ENCODE measurements at regions not wholly inside any gene's neighbourhood (a gene's known extent, or its start where the extent isn't known, plus 50 kb on each side); places are given as distances from the start of the nearest gene placed in this dataset.

DNA sequence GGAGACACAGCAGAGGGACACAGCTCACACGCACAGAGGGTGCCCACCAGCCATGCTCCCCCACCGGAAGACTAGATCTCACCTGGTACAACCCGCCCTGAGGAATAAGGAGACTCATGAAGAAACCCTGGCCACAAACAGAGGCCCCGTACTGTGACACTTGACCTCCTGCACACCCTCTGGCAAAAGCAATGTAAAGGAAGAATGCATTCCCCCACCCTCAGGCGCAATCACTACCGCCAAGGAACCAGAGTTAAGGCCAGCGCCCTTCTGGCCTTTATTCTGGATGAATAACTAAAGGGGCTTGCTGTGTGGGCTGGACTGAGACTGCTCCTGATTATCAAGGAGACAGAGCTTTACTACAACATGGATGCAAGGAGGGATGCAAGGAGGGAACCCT is 509.2 kb upstream of the SPHKAP start:
- no peak overlapping the region for H3K27ac ChIP-seq (ENCODE audit: low read length)
- H3K36me3 ChIP-seq (ENCODE audit: control insufficient read depth, insufficient read depth, low read length), result no peaks in the 10 kb centered on the region
- H3K4me3 ChIP-seq (ENCODE audit: low read length), result no peak overlapping the region
- H3K4me1 ChIP-seq (ENCODE audit: control insufficient read depth, insufficient read depth, low read length), result no peaks in the 10 kb centered on the region
- H3K27me3 ChIP-seq (ENCODE audit: control insufficient read depth, insufficient read depth, low read length), result no peaks in the 10 kb centered on the region
- H3K9me3 ChIP-seq (ENCODE audit: control insufficient read depth, low read depth, low read length), result no peaks in the 10 kb centered on the region
- WGBS (ENCODE audit: insufficient coverage, low lambda C conversion rate), result no CpG with 5 or more reads among the region's 7 CpGs
- DNase-seq, result no peak

DNA sequence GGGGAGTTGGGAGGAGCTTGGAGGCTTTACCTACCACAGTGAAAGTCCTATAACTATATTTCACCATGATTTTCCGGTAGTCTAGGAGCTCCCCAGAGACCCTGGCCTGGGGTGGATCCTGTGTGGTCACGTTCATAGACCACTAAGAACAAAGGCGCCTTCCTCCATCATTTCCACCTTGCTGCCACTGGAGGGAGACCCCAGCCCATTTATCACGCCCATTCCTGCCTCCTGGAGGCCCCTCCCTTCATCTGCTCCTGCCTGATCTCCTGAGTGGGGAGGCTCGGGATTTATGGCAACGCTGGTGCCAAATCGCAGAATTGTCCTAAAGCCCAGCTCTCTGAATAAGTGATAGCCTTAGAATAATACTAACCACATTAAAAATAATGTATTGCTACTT is 507.6 kb upstream of the SPHKAP start:
- Histone ChIP-seq H3K27me3 (ENCODE audit: control insufficient read depth, insufficient read depth, low read length) (no peaks in the 10 kb centered on the region), H3K4me1 (ENCODE audit: control insufficient read depth, insufficient read depth, low read length) (no peaks in the 10 kb centered on the region), H3K27ac (ENCODE audit: low read length) (no peak overlapping the region), H3K9me3 (ENCODE audit: control insufficient read depth, low read depth, low read length) (no peaks in the 10 kb centered on the region), H3K36me3 (ENCODE audit: control insufficient read depth, insufficient read depth, low read length) (no peaks in the 10 kb centered on the region), H3K4me3 (ENCODE audit: low read length) (no peak overlapping the region)
- DNase-seq, result peak in 1 of 2 donors; percentile 13
- no CpG with 5 or more reads among the region's 7 CpGs for WGBS (ENCODE audit: insufficient coverage, low lambda C conversion rate)

DNA sequence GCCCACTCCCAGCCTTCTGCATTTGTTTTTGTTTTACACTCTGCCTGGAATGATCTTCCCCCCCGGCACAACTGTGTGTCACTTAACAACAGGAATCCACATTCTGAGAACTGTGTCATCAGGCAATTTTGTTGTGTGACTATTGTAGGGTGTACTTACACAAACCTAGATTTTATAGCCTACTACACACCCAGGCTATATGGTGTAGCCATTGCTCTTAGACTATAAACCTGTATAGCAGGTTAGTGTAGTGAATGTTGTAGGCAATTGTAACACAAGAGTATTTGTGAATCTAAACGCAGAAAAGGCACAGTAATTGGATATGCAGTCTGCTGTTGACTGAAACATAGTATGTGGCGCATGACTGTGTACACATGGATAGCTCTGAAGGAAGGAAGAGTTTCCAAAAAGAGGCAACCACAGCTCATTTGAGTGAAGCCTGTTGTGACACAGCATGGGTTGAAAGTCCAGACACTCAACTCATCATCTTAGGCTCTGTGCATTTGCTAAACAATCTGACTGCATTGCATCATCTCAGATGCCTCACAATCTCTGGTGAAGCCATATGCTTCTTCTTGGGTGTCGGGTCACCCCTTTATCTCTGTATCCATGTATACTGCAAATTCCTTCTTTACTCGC is 506.6 kb upstream of the SPHKAP start:
- no peak for DNase-seq
- WGBS (ENCODE audit: insufficient coverage, low lambda C conversion rate), result 100% methylated on average over 2 of the region's 5 CpGs
- Histone ChIP-seq H3K4me3 (ENCODE audit: low read length) (no peak overlapping the region), H3K36me3 (ENCODE audit: control insufficient read depth, insufficient read depth, low read length) (no peaks in the 10 kb centered on the region), H3K4me1 (ENCODE audit: control insufficient read depth, insufficient read depth, low read length) (no peaks in the 10 kb centered on the region), H3K9me3 (ENCODE audit: control insufficient read depth, low read depth, low read length) (no peaks in the 10 kb centered on the region), H3K27ac (ENCODE audit: low read length) (no peak overlapping the region), H3K27me3 (ENCODE audit: control insufficient read depth, insufficient read depth, low read length) (no peaks in the 10 kb centered on the region)

DNA sequence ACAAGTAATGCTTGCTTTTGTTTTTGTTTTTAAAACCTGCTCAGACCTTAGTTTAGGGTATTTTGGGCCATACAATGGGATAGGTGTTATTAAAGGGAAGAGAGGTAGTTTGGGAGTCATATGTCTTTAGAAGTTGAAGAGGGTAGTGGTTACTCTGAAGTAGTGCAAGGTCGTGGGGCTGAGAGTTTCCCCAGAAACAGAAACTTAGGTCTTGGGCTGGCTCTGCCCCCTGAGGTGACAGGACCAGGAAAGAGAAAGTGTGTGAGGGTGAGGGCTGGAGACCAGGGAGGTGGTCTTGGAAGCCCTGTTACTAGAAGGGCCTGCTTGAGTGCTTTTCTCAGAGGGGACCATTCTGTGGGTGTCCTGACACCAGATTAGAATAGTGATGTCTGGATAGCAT is 500.5 kb upstream of the SPHKAP start:
- Histone ChIP-seq H3K36me3 (ENCODE audit: control insufficient read depth, insufficient read depth, low read length) (no peaks in the 10 kb centered on the region), H3K27ac (ENCODE audit: low read length) (no peak overlapping the region), H3K9me3 (ENCODE audit: control insufficient read depth, low read depth, low read length) (no peaks in the 10 kb centered on the region), H3K4me3 (ENCODE audit: low read length) (no peak overlapping the region), H3K27me3 (ENCODE audit: control insufficient read depth, insufficient read depth, low read length) (no peaks in the 10 kb centered on the region), H3K4me1 (ENCODE audit: control insufficient read depth, insufficient read depth, low read length) (no peaks in the 10 kb centered on the region)
- WGBS (ENCODE audit: insufficient coverage, low lambda C conversion rate), result no CpG with 5 or more reads among the region's 1 CpG
- no peak for DNase-seq

DNA sequence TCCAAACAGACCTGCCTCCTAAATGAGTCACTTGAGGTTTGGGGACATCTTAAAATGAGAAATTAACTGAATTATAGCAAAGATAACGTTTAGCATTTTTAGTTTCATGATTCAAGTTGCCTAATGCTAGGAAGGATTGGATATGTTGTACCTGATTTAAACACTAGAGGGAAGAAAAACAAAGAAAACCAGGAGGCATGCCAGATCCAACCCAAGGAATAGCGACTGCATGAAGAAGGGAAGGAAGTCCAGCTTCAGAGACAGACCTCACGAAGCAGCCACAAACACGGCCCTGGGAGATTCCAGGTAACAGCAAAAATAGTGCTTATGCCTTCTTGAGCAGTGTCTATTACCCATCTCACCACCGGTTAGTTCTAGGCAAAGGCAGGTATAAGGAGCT is 499.9 kb upstream of the SPHKAP start:
- Histone ChIP-seq H3K4me1 (ENCODE audit: control insufficient read depth, insufficient read depth, low read length) (no peaks in the 10 kb centered on the region), H3K4me3 (ENCODE audit: low read length) (no peak overlapping the region), H3K9me3 (ENCODE audit: control insufficient read depth, low read depth, low read length) (no peaks in the 10 kb centered on the region), H3K27ac (ENCODE audit: low read length) (no peak overlapping the region), H3K36me3 (ENCODE audit: control insufficient read depth, insufficient read depth, low read length) (no peaks in the 10 kb centered on the region), H3K27me3 (ENCODE audit: control insufficient read depth, insufficient read depth, low read length) (no peaks in the 10 kb centered on the region)
- peak; percentile 5 to 21 for DNase-seq
- WGBS (ENCODE audit: insufficient coverage, low lambda C conversion rate), result 0% methylated on average over 1 of the region's 5 CpGs

DNA sequence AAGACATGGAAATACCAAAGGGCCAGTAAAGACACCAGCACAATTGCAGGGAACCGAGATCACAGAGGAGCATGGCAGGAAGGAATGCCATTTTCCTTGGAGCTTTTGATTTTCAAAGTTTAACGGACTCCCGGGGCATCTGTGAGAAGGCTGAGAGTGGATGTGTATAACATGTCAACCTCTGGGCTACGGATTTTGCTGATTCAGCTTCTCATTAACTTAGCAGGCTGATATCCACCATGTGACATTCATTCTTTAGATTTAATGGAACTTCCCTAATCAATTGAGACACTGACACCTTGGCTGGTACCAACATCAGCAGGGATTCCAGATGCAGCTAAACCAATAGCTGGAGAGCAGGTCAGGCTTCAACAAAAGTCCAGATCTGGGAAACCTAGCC is 496.6 kb upstream of the SPHKAP start:
- H3K9me3 ChIP-seq (ENCODE audit: control insufficient read depth, low read depth, low read length), result no peaks in the 10 kb centered on the region
- H3K27ac ChIP-seq (ENCODE audit: low read length), result no peak overlapping the region
- WGBS (ENCODE audit: insufficient coverage, low lambda C conversion rate), result 60% methylated on average over 1 of the region's 4 CpGs
- no peaks in the 10 kb centered on the region for H3K4me1 ChIP-seq (ENCODE audit: control insufficient read depth, insufficient read depth, low read length)
- no peak overlapping the region for H3K4me3 ChIP-seq (ENCODE audit: low read length)
- DNase-seq, result no peak
- H3K36me3 ChIP-seq (ENCODE audit: control insufficient read depth, insufficient read depth, low read length), result no peaks in the 10 kb centered on the region
- H3K27me3 ChIP-seq (ENCODE audit: control insufficient read depth, insufficient read depth, low read length), result no peaks in the 10 kb centered on the region

DNA sequence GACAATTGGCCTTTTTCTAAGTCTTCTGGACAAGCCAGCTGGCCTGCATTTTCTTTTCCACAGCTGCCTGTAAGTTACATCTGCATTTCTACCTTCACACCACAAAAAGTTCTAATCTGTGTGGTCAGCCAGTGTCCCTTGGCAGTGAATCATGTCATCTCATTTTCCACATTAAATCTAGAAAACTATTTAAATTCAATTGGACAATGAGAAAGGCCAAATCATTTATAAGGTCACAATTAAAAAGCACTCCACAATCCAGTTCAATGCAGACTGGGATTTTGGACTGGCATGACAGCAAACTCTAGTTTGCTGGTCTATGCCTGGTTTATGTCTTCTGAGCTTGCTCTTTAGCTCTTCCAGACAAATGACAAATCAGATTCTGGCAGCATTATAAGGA is 494.2 kb upstream of the SPHKAP start:
- H3K9me3 ChIP-seq (ENCODE audit: control insufficient read depth, low read depth, low read length), result no peaks in the 10 kb centered on the region
- no peaks in the 10 kb centered on the region for H3K27me3 ChIP-seq (ENCODE audit: control insufficient read depth, insufficient read depth, low read length)
- H3K4me1 ChIP-seq (ENCODE audit: control insufficient read depth, insufficient read depth, low read length), result no peaks in the 10 kb centered on the region
- no peaks in the 10 kb centered on the region for H3K36me3 ChIP-seq (ENCODE audit: control insufficient read depth, insufficient read depth, low read length)
- H3K27ac ChIP-seq (ENCODE audit: low read length), result no peak overlapping the region
- no peak overlapping the region for H3K4me3 ChIP-seq (ENCODE audit: low read length)
- no peak for DNase-seq

DNA sequence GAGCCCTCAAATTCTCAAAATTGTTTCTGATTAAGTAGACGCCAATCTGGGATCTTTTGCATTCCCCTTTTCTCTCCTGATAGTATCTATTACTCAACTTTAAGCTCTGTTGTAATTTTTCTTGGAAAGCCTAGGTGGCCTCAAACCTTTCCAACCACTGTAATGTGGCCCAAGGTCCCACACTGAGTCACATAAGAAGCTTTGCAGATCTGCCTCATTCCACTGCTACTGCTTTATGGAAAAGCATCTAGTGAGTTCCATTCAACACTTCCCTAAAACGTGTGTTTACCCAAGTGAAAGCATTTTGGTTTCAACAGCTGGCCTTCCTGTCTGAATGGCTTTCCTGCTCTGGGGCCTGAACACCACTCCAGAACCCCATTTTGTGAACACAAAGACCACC is 493.6 kb upstream of the SPHKAP start:
- Histone ChIP-seq H3K9me3 (ENCODE audit: control insufficient read depth, low read depth, low read length) (no peaks in the 10 kb centered on the region), H3K36me3 (ENCODE audit: control insufficient read depth, insufficient read depth, low read length) (no peaks in the 10 kb centered on the region), H3K27ac (ENCODE audit: low read length) (no peak overlapping the region), H3K4me3 (ENCODE audit: low read length) (no peak overlapping the region), H3K4me1 (ENCODE audit: control insufficient read depth, insufficient read depth, low read length) (no peaks in the 10 kb centered on the region), H3K27me3 (ENCODE audit: control insufficient read depth, insufficient read depth, low read length) (no peaks in the 10 kb centered on the region)
- WGBS (ENCODE audit: insufficient coverage, low lambda C conversion rate), result no CpG with 5 or more reads among the region's 2 CpGs
- no peak for DNase-seq

DNA sequence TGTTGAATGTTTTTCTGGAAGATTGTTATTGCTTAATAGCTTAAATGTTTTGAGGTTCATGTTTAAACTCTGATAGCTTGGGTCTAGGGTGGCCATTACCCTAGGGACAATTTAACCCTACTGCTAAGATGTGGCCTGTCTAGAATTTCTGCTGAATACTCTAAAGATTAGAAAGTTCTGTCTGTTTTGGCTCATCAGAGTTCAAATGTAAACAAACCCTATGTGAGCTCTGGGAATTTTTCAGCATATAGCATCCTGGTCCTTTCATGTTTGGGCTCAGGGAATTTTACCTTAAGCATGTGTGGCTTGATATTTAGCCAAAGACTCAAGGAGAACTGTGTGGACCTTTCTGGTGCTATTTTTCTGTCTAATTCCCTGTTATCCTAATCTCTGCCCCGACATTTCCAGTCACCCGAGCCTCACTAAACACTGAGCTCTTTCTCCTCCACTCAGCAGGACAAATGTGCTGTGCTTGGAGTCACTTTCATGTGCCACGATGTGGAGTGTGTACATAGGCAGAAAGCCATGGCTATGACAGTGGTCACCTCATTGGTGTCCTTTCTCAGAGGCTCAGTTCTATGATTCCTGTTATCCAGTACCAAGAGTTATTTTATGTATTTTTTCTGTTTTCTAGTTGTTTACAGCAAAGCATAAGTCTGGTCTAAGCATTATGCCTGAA is 492.5 kb upstream of the SPHKAP start:
- H3K36me3 ChIP-seq (ENCODE audit: control insufficient read depth, insufficient read depth, low read length), result no peaks in the 10 kb centered on the region
- no peak overlapping the region for H3K27ac ChIP-seq (ENCODE audit: low read length)
- no peaks in the 10 kb centered on the region for H3K4me1 ChIP-seq (ENCODE audit: control insufficient read depth, insufficient read depth, low read length)
- H3K9me3 ChIP-seq (ENCODE audit: control insufficient read depth, low read depth, low read length), result no peaks in the 10 kb centered on the region
- WGBS (ENCODE audit: insufficient coverage, low lambda C conversion rate), result 48% methylated on average over 2 of the region's 3 CpGs
- no peak for DNase-seq
- H3K27me3 ChIP-seq (ENCODE audit: control insufficient read depth, insufficient read depth, low read length), result no peaks in the 10 kb centered on the region
- no peak overlapping the region for H3K4me3 ChIP-seq (ENCODE audit: low read length)

DNA sequence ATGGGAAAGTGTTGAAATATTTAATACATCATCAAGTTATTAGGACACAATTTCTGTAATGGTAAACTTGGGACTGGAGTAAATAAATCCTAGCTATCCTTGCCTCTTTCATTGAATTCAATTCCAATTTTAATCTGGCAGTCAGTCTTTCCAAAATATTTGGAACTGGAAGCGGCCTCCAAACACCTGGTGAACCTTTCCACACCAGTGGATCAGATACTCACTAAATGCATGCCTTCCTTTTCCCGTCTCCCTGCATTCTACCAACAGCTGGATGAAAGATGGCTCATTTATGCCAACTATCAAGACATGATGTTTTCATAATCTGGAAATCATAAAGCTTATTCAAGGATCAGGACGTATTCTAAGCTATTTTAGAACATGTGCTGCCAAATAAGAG is 488.2 kb upstream of the SPHKAP start:
- no peaks in the 10 kb centered on the region for H3K27me3 ChIP-seq (ENCODE audit: control insufficient read depth, insufficient read depth, low read length)
- H3K4me3 ChIP-seq (ENCODE audit: low read length), result no peak overlapping the region
- DNase-seq, result no peak
- H3K4me1 ChIP-seq (ENCODE audit: control insufficient read depth, insufficient read depth, low read length), result no peaks in the 10 kb centered on the region
- H3K36me3 ChIP-seq (ENCODE audit: control insufficient read depth, insufficient read depth, low read length), result no peaks in the 10 kb centered on the region
- no peaks in the 10 kb centered on the region for H3K9me3 ChIP-seq (ENCODE audit: control insufficient read depth, low read depth, low read length)
- H3K27ac ChIP-seq (ENCODE audit: low read length), result no peak overlapping the region
- no CpG with 5 or more reads among the region's 3 CpGs for WGBS (ENCODE audit: insufficient coverage, low lambda C conversion rate)

DNA sequence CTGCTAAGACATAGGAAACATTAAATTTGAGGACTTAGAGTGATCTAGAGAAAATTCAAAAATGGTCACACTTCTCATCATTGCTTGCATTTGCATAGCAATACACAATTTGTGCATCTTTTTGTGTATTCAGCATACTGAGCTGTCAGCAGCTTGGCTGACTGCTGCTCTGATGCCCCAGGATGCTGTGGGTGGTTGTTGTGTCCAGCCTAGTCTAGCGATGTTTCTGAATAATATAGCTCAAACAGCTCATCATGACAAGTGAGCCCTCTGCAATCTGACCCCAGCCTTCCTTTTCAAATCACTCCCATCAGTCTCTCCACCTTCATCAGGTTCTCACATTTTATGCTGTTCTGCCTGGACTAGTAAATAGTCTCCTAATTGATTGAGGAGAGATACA is 483.7 kb upstream of the SPHKAP start:
- Histone ChIP-seq H3K27ac (ENCODE audit: low read length) (no peak overlapping the region), H3K36me3 (ENCODE audit: control insufficient read depth, insufficient read depth, low read length) (no peaks in the 10 kb centered on the region), H3K4me3 (ENCODE audit: low read length) (no peak overlapping the region), H3K27me3 (ENCODE audit: control insufficient read depth, insufficient read depth, low read length) (no peaks in the 10 kb centered on the region), H3K9me3 (ENCODE audit: control insufficient read depth, low read depth, low read length) (no peaks in the 10 kb centered on the region), H3K4me1 (ENCODE audit: control insufficient read depth, insufficient read depth, low read length) (no peaks in the 10 kb centered on the region)
- no peak for DNase-seq
- WGBS (ENCODE audit: insufficient coverage, low lambda C conversion rate), result no CpG with 5 or more reads among the region's 1 CpG
